Keratinocyte (primary cell): ENCODE measurements at regions not wholly inside any gene's neighbourhood (a gene's known extent, or its start where the extent isn't known, plus 50 kb on each side); places are given as distances from the start of the nearest gene placed in this dataset.

Experiments
- DNase-seq: peaks from one replicate; pipeline ENCODE4 v3.0.0-alpha.2; 2011; ENCODE audit warnings: low read depth, missing footprints, low spot score
- FAIRE-seq: peaks from 2 replicates; lab custom pipeline; 2011; peaks lifted over from hg19 to GRCh38; lab: Jason Lieb, UNC
- H2AFZ ChIP-seq: 2 replicates; pipeline ENCODE4 v1.6.0; 2012; ENCODE audit warnings: low read length, control low read depth, inconsistent platforms; ENCODE audit not compliant: control insufficient read depth
- H3K27ac ChIP-seq: 2 replicates; pipeline ENCODE4 v1.5.1; 2011; ENCODE audit warnings: low read length; ENCODE audit not compliant: control insufficient read depth, insufficient read depth
- H3K27me3 ChIP-seq: 3 replicates; pipeline ENCODE4 v1.6.0; 2011; ENCODE audit warnings: low read length; ENCODE audit not compliant: control insufficient read depth, insufficient read depth; ENCODE audit errors: extremely low read depth
- H3K36me3 ChIP-seq, 2 experiments: 2 replicates in 1 of 2; 3 replicates in 1 of 2; pipeline ENCODE4 v1.5.1; 2011; ENCODE audit warnings: low read length in 2 of 2, mild to moderate bottlenecking in 1 of 2; ENCODE audit not compliant: control insufficient read depth in 2 of 2, insufficient read depth in 2 of 2; ENCODE audit errors: extremely low read depth in 1 of 2
- H3K4me1 ChIP-seq: 3 replicates; pipeline ENCODE4 v1.5.1; 2011; ENCODE audit warnings: low read length; ENCODE audit not compliant: control insufficient read depth, insufficient read depth; ENCODE audit errors: extremely low read depth
- H3K4me2 ChIP-seq: 3 replicates; pipeline ENCODE4 v1.6.0; 2011; ENCODE audit warnings: low read depth, low read length; ENCODE audit not compliant: control insufficient read depth, insufficient read depth; ENCODE audit errors: extremely low read depth
- H3K4me3 ChIP-seq, 3 experiments: fragments of 200-600 bp in 1 of 3; sonication (generic) in 1 of 3; 2 replicates in 2 of 3; 3 replicates in 1 of 3; pipeline ENCODE4 v1.5.1; 2011 to 2016; ENCODE audit warnings: low read length in 3 of 3, mild to moderate bottlenecking in 3 of 3, control low read depth in 2 of 3, inconsistent platforms in 1 of 3, low read depth in 1 of 3, mixed read lengths in 1 of 3, mixed run types in 1 of 3, moderate library complexity in 1 of 3; ENCODE audit not compliant: control insufficient read depth in 2 of 3, insufficient read depth in 2 of 3; ENCODE audit errors: extremely low read depth in 1 of 3
- H3K79me2 ChIP-seq: 2 replicates; pipeline ENCODE4 v1.6.0; 2012; ENCODE audit warnings: low read length; ENCODE audit not compliant: control insufficient read depth, insufficient read depth
- H3K9ac ChIP-seq: 3 replicates; pipeline ENCODE4 v1.6.0; 2011; ENCODE audit warnings: low read length; ENCODE audit not compliant: control insufficient read depth, insufficient read depth; ENCODE audit errors: extremely low read depth
- H3K9me1 ChIP-seq: 3 replicates; pipeline ENCODE4 v1.6.0; 2011; ENCODE audit warnings: low read length; ENCODE audit not compliant: control insufficient read depth, insufficient read depth; ENCODE audit errors: extremely low read depth
- H3K9me3 ChIP-seq: 2 replicates; pipeline ENCODE4 v1.5.1; 2012; ENCODE audit warnings: low read depth, low read length; ENCODE audit not compliant: control insufficient read depth
- H4K20me1 ChIP-seq: 3 replicates; pipeline ENCODE4 v1.6.0; 2011; ENCODE audit warnings: low read length; ENCODE audit not compliant: control insufficient read depth, insufficient read depth; ENCODE audit errors: extremely low read depth
- EZH2 ChIP-seq: IDR thresholded peaks from one replicate; pipeline ENCODE4 v1.6.1; 2012; ENCODE audit warnings: inconsistent platforms, mild to moderate bottlenecking, low read length, moderate library complexity
- dilution Hi-C: fragments of 300-500 bp; cut with MboI; formaldehyde crosslinking; loops from one replicate; pipeline ENCODE4 v1.7.0; 2020; ENCODE audit warnings: low sequenced_read_pairs; ENCODE audit not compliant: extremely low pct_ligation_motif_present
- TF ChIP-seq, protein P1 (sequence below), 3 experiments: IDR thresholded peaks in 1 of 3; conservative IDR thresholded peaks in 1 of 3; optimal IDR thresholded peaks in 1 of 3; 2 replicates in 2 of 3; 3 replicates in 1 of 3; pipeline versions ENCODE3 to v1.5.1; 2011; ENCODE audit warnings: low read length in 3 of 3, mild to moderate bottlenecking in 3 of 3, moderate library complexity in 2 of 3, control low read depth in 1 of 3, inconsistent platforms in 1 of 3; ENCODE audit not compliant: insufficient read depth in 2 of 3; ENCODE audit errors: extremely low read depth in 1 of 3

DNA sequence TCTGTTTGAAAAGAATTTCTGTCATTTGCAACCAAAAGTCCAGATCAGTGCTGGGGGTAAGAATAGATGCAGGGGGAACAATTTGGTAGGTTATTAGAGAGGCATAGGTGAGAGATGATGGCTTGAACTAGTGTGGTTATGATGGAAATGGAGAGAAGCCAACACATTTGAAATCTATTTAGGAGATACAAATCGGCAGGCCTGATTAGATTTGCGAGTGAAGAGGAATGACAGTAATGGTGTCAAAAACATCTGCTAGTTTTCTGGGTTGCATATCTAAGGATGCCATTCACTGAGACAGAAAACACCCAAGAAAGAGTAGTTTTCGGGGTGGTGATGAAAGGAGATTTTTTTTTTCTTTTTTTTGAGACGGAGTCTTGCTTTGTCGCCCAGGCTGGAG, 138.1 kb downstream of the LMNTD1 start:
- dilution Hi-C loops = no loop called here
- H3K9me1 ChIP-seq = no peaks in the 10 kb centered on the region
- no peak for FAIRE-seq

DNA sequence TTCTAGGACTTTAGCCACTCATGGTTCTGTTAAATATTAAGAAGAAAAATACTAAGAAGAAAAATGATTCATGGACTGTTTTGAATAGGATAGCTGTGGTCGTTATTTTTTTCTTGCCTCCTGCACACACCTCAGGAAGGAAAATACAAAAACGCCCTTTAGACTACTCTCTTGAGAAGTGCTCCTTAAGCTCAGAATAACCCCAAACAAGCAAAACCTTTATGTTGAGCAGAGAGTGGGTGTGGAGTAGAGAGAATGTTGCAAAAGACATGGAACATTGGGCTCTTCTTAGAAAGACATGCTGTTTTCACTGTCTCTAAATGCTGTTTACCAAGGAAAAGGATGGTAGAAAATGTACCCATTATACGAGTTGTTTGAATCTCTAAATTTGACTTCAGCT, 140.3 kb downstream of the LMNTD1 start:
- H3K9me3 ChIP-seq = no peaks in the 10 kb centered on the region
- H3K9me1 ChIP-seq = no peaks in the 10 kb centered on the region
- no peak overlapping the region for H3K27ac ChIP-seq
- dilution Hi-C loops = no loop called here
- no peaks in the 10 kb centered on the region for H3K27me3 ChIP-seq
- no peak for TF ChIP-seq EZH2
- TF ChIP-seq, protein P1, sequence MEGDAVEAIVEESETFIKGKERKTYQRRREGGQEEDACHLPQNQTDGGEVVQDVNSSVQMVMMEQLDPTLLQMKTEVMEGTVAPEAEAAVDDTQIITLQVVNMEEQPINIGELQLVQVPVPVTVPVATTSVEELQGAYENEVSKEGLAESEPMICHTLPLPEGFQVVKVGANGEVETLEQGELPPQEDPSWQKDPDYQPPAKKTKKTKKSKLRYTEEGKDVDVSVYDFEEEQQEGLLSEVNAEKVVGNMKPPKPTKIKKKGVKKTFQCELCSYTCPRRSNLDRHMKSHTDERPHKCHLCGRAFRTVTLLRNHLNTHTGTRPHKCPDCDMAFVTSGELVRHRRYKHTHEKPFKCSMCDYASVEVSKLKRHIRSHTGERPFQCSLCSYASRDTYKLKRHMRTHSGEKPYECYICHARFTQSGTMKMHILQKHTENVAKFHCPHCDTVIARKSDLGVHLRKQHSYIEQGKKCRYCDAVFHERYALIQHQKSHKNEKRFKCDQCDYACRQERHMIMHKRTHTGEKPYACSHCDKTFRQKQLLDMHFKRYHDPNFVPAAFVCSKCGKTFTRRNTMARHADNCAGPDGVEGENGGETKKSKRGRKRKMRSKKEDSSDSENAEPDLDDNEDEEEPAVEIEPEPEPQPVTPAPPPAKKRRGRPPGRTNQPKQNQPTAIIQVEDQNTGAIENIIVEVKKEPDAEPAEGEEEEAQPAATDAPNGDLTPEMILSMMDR (optimal IDR thresholded peaks at IDR 0.05 in 1 of 3, IDR thresholded peaks at IDR 0.05 in 1 of 3, conservative IDR thresholded peaks at IDR 0.05 in 1 of 3; ENCODE audit: extremely low read depth in 1 of 3, insufficient read depth in 2 of 3, low read length in 3 of 3) = no peak
- H3K36me3 ChIP-seq = no peaks in the 10 kb centered on the region
- no peaks in the 10 kb centered on the region for H3K4me1 ChIP-seq
- DNase-seq = no peak
- no peak overlapping the region for H3K4me2 ChIP-seq
- no peak overlapping the region for H3K4me3 ChIP-seq
- H3K9ac ChIP-seq = no peak overlapping the region
- no peaks in the 10 kb centered on the region for H3K79me2 ChIP-seq
- H4K20me1 ChIP-seq = no peaks in the 10 kb centered on the region
- no peak overlapping the region for H2AFZ ChIP-seq
- no peak for FAIRE-seq

More for the DNA sequence above, 138.1 kb downstream of the LMNTD1 start:
- H4K20me1 ChIP-seq = no peaks in the 10 kb centered on the region
- H3K36me3 ChIP-seq = no peaks in the 10 kb centered on the region
- no peak overlapping the region for H3K27ac ChIP-seq
- H3K4me1 ChIP-seq = no peaks in the 10 kb centered on the region
- H3K4me2 ChIP-seq = no peak overlapping the region
- no peak overlapping the region for H3K9ac ChIP-seq
- H3K4me3 ChIP-seq = no peak overlapping the region
- no peak for DNase-seq
- no peak overlapping the region for H2AFZ ChIP-seq
- no peaks in the 10 kb centered on the region for H3K9me3 ChIP-seq
- no peaks in the 10 kb centered on the region for H3K79me2 ChIP-seq
- TF ChIP-seq EZH2 = no peak
- TF ChIP-seq, protein P1 (optimal IDR thresholded peaks at IDR 0.05 in 1 of 3, IDR thresholded peaks at IDR 0.05 in 1 of 3, conservative IDR thresholded peaks at IDR 0.05 in 1 of 3; ENCODE audit: extremely low read depth in 1 of 3, insufficient read depth in 2 of 3, low read length in 3 of 3) = no peak
- H3K27me3 ChIP-seq = no peaks in the 10 kb centered on the region
